Activated CD8-positive, alpha-beta T cell treated with anti-CD3 and anti-CD28 coated beads, Interleukin-2, amount 10 ng/mL, durations not matched to agents 7 days and 5 days (primary cell): ENCODE measurements at regions not wholly inside any gene's neighbourhood (a gene's known extent, or its start where the extent isn't known, plus 50 kb on each side); places are given as distances from the start of the nearest gene placed in this dataset.
"Not testable (repeated sequence)": the region's sequence is repeated elsewhere in the genome, so short reads cannot be mapped to it uniquely, and the experiment has no call there.

Experiments
- ATAC-seq: fragments of 150-1000 bp; cut with Tn5 transposase; one replicate; pipeline ENCODE4 v1.10.0; 2021; ENCODE audit warnings: moderate library complexity
- CTCF ChIA-PET: fragments of 350-600 bp; sonication (Branson Sonifier 250); formaldehyde crosslinking; loops from one replicate; lab custom pipeline; 2021; ENCODE audit warnings: antibody characterized with exemption; lab: Charles Lee
- POLR2A ChIA-PET: fragments of 350-600 bp; sonication (Branson Sonifier 250); formaldehyde crosslinking; loops from one replicate; lab custom pipeline; 2021; ENCODE audit warnings: antibody characterized with exemption; lab: Charles Lee
- DNase-seq: peaks from one replicate; pipeline ENCODE4 v3.0.0-alpha.2; 2020
- H3K27ac Mint-ChIP-seq: one replicate; pipeline ENCODE4 v1.8.0; 2021; ENCODE audit warnings: mild to moderate bottlenecking, mixed read lengths
- H3K27me3 Mint-ChIP-seq: one replicate; pipeline ENCODE4 v1.8.0; 2021; ENCODE audit warnings: low read depth, mixed read lengths
- H3K36me3 Mint-ChIP-seq: one replicate; pipeline ENCODE4 v1.8.0; 2021; ENCODE audit warnings: low read depth, mixed read lengths
- H3K4me1 Mint-ChIP-seq: one replicate; pipeline ENCODE4 v1.8.0; 2021; ENCODE audit warnings: low read depth, mixed read lengths
- H3K4me3 Mint-ChIP-seq: one replicate; pipeline ENCODE4 v1.8.0; 2021; ENCODE audit warnings: mild to moderate bottlenecking, mixed read lengths
- H3K9me3 Mint-ChIP-seq: one replicate; pipeline ENCODE4 v1.8.0; 2022; ENCODE audit warnings: mixed read lengths; ENCODE audit not compliant: insufficient read depth

DNA sequence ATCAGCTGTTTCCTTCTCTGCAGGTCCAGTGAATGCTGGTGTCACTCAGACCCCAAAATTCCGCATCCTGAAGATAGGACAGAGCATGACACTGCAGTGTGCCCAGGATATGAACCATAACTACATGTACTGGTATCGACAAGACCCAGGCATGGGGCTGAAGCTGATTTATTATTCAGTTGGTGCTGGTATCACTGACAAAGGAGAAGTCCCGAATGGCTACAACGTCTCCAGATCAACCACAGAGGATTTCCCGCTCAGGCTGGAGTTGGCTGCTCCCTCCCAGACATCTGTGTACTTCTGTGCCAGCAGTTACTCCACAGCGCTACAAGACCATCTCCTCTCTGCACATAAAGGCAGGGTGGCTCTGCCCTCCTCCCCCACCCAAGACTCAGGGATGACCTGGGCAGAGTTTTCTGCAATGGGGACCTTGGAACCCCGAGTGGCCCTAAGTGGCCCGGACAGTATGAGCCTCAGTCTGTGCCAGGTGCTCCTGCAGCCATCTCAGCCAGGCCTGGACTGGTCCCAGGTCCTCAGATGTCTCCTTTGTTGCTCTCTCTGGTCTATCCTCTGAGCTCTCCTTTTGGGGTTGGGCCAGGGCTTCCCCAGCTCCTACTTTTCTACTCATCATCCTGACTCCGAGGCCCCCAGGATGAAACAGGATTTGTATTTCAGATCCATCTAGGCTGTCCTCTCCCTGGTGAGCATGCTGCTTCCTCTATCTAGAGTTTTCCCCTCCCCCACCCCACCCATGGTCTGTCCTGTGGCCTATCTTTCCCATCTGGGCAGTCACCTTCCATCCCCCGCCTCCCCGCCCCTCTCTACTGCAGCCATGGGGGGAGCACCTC, 212.1 kb upstream of the PRSS58 start:
- no peak overlapping the region for H3K4me3 Mint-ChIP-seq

DNA sequence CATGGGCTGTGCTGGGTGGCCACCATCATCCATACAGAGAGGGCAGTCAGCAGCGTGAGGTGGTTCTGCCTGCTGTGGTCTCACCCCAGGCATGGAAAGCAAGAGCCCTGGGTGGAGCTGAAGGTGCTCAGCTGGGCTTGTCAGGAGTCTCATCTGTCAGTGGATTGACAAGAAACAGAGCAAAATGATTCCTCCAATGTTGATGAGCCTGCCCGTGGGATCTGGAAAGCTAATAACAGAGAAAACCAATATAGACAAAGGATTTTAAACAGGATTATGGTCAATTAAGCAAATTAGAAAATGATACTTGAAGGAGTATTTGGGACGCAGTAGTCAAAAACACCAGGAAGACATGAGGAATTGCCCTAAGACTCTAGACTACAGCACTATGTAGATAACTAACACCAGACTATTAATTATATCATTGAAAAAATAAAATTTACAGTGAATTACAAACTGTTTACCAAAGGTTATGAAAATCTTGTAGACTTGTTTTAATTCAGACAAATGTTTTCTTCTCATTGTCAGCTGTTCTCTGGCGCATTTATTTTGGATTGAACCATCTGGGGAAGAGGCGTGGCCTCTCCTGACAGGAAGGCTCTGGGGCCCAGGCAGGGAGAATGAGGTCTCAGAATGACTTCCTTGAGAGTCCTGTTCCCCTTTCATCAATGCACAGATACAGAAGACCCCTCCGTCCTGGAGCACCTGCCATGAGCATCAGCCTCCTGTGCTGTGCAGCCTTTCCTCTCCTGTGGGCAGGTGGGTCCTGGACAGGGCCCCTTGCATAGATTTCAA, 211.2 kb upstream of the PRSS58 start:
- H3K9me3 Mint-ChIP-seq: no peaks in the 10 kb centered on the region
- ChIA-PET POLR2A (no interaction called here), CTCF (interaction anchor here (2.1 to 18.7 kb wide), 2 partner anchors 10 to 13 kb away, joined by 14 to 440 read pairs; no protein-coding TSS in a partner anchor)
- peaks cover 36% of the 10 kb centered on the region for H3K4me1 Mint-ChIP-seq
- DNase-seq (no peak), ATAC-seq (no peak)
- no peak overlapping the region for H3K4me3 Mint-ChIP-seq
- H3K27ac Mint-ChIP-seq: no peak overlapping the region
- H3K36me3 Mint-ChIP-seq: no peaks in the 10 kb centered on the region
- peaks cover 6% of the 10 kb centered on the region for H3K27me3 Mint-ChIP-seq

More for the DNA sequence above, 212.1 kb upstream of the PRSS58 start:
- Mint-ChIP-seq H3K36me3 (no peaks in the 10 kb centered on the region), H3K27ac (no peak overlapping the region), H3K4me1 (peaks cover 35% of the 10 kb centered on the region), H3K9me3 (no peaks in the 10 kb centered on the region), H3K27me3 (peaks cover 6% of the 10 kb centered on the region)
- CTCF ChIA-PET: interaction anchor here (1.4 to 18.7 kb wide), 4 partner anchors 9 to 12 kb away, joined by 7 to 440 read pairs (median 10); no protein-coding TSS in a partner anchor
- DNase-seq: no peak
- POLR2A ChIA-PET: no interaction called here
- ATAC-seq: no peak

DNA sequence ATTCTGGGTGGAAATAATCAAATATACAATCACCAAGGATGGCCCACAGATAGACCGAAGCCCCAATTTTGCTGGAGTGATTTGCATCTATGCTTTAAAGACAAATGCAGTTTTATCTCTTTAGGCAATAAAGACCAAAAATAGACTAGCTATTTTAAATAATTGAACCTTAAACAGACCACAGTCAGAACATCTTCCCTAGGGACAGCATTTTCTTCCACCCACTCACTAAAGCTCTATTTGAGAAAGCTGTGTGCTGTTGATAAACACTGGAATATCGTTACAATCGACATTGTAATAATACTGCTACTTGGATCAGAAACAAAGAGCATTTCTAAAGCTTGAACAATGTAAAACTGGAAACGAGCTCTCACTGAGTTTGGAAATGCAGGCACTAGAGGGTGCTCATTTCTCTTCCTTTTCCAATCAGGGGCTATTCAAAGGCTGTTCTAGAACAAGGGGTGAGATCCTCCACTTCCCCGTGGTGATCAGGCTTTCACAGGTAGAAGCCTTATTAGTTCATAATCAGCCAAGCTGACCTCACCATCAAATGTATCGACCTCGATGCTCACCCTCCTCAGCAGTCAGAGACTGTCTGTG, 209.3 kb upstream of the PRSS58 start:
- ChIA-PET CTCF (interaction anchor here (0.8 to 18.7 kb wide), 5 partner anchors 13 to 414 kb away, joined by 3 to 440 read pairs (median 5); no protein-coding TSS in a partner anchor), POLR2A (interaction anchor here (0.7 kb wide), 1 partner anchor 17 kb away, joined by 3 read pairs; no protein-coding TSS in a partner anchor)
- H3K4me1 Mint-ChIP-seq: peaks cover 50% of the 10 kb centered on the region
- not testable (repeated sequence) for H3K9me3 Mint-ChIP-seq, H3K27ac Mint-ChIP-seq, H3K27me3 Mint-ChIP-seq, H3K36me3 Mint-ChIP-seq, ATAC-seq, DNase-seq, H3K4me3 Mint-ChIP-seq

DNA sequence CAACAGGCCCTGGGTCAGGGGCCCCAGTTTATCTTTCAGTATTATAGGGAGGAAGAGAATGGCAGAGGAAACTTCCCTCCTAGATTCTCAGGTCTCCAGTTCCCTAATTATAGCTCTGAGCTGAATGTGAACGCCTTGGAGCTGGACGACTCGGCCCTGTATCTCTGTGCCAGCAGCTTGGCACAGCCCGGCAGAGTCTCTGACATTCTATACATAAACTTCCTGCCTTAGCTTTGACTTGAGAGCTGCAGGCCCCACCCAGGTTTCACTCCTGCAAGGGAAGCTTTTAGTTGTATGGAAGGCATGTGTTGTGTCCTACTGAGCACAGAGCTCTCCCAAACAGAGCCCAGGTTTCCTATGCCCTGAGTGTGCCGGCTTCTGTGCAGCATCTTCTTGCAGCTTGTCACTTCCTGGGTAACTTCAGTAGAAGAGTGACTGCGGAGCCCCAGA, 205.6 kb upstream of the PRSS58 start:
- ATAC-seq: peak; percentile 74
- H3K27ac Mint-ChIP-seq: peak overlapping the region; percentile 92
- peak overlapping the region; percentile 71 for H3K4me3 Mint-ChIP-seq
- CTCF ChIA-PET: interaction anchor here (0.6 to 18.7 kb wide), 22 partner anchors 9 to 347 kb away, joined by 3 to 440 read pairs (median 4); no protein-coding TSS in a partner anchor
- DNase-seq: peak; percentile 42
- no peaks in the 10 kb centered on the region for H3K36me3 Mint-ChIP-seq
- POLR2A ChIA-PET: interaction anchor here (0.9 to 1.4 kb wide), 3 partner anchors 14 to 345 kb away, joined by 3 to 5 read pairs (median 3); no protein-coding TSS in a partner anchor
- H3K27me3 Mint-ChIP-seq: peaks cover 4% of the 10 kb centered on the region
- no peaks in the 10 kb centered on the region for H3K9me3 Mint-ChIP-seq
- peaks cover 46% of the 10 kb centered on the region for H3K4me1 Mint-ChIP-seq

DNA sequence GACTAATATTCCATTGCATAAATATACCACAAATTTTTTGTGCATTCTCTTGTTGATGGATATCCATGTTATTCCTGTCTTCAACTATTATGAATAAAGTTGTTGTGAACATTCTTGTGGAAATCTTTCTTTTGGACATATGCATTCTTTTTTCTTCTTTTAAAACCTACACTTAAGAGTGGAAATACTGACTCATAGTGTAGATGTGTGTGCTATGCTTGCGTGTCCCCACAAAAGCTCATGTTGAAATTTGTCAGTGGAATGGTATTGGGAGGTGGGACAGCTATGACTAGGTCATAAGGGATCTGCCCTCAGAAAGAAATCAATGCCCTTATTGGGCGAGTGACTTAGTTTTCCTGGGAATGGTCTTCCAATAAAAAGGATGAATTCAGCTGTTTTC, 203.6 kb upstream of the PRSS58 start:
- peaks cover 48% of the 10 kb centered on the region for H3K4me1 Mint-ChIP-seq
- DNase-seq: no peak
- ChIA-PET CTCF (interaction anchor here (0.9 to 18.7 kb wide), 12 partner anchors 9 to 76 kb away, joined by 3 to 440 read pairs (median 12); no protein-coding TSS in a partner anchor), POLR2A (interaction anchor here (0.9 to 2.5 kb wide), 2 partner anchors 16 to 337 kb away, joined by 3 to 10 read pairs; no protein-coding TSS in a partner anchor)
- no peaks in the 10 kb centered on the region for H3K9me3 Mint-ChIP-seq
- H3K27ac Mint-ChIP-seq: no peak overlapping the region
- H3K4me3 Mint-ChIP-seq: no peak overlapping the region
- no peaks in the 10 kb centered on the region for H3K36me3 Mint-ChIP-seq
- no peak for ATAC-seq
- peaks cover 4% of the 10 kb centered on the region for H3K27me3 Mint-ChIP-seq

DNA sequence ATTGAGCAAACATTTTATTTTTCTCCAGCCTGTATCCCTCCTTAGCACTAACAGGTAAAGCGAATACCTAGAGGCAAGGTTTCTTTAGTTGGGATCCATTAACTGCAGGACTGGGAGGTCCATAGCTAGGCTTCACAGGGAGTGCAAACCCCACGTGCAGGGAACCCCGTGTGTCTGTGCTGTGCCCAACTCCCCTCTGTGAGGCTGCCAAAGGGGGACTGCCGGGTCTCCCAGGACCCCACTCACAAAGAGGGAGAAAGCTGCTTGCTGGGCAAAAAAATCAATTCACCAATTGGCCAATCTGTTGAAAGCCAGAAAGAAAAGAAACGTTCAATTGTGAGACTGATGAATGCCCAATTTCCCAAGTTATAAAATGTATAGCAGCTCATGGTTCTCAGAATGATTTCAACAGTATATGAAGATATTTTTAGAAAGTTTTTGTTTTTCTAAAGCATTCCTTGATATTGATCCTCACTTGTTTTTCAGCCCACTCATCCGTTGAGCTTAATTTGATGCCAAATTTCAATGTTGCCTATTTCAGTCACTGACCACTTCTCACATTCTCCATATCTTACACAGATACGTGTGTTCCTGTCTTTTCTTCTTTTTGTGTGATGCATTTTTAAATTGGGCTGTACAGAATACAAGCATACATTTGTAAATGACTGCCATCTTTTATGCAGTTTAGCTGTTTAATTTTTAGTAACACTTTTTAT, 202.7 kb upstream of the PRSS58 start:
- no peak for DNase-seq
- Mint-ChIP-seq H3K4me1 (peaks cover 49% of the 10 kb centered on the region), H3K9me3 (no peaks in the 10 kb centered on the region), H3K36me3 (no peaks in the 10 kb centered on the region), H3K27ac (no peak overlapping the region), H3K4me3 (no peak overlapping the region), H3K27me3 (peaks cover 4% of the 10 kb centered on the region)
- no peak for ATAC-seq
- ChIA-PET POLR2A (interaction anchor here (0.9 to 2.5 kb wide), 3 partner anchors 17 to 337 kb away, joined by 3 to 10 read pairs (median 8); no protein-coding TSS in a partner anchor), CTCF (interaction anchor here (0.7 to 18.7 kb wide), 26 partner anchors 10 to 541 kb away, joined by 3 to 440 read pairs (median 8); no protein-coding TSS in a partner anchor)

DNA sequence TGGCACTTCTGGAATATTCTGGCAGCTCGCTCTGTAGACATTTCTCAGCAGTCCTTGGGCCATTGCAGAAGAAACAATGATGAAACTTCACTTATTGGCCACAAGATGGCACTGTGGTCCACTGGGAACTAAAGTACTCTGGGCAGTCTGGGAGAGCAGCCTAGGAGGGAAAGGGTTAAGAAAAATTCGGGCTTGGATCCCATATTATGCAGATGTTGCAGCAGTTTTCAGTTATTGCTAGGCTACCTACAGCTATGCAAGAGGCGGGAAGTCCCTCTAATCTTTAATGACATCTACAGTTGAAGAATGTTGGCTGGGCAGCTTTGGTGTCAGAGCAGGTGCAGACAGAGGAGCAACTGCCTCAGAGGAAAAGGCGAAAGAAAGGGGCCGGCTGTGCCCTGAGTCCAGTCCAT, 201.7 kb upstream of the PRSS58 start:
- no peaks in the 10 kb centered on the region for H3K36me3 Mint-ChIP-seq
- H3K9me3 Mint-ChIP-seq: no peaks in the 10 kb centered on the region
- POLR2A ChIA-PET: interaction anchor here (1.8 to 2.3 kb wide), 2 partner anchors 23 to 349 kb away, joined by 4 to 8 read pairs; no protein-coding TSS in a partner anchor
- DNase-seq (peak; percentile 52), ATAC-seq (peak; percentile 64)
- no peak overlapping the region for H3K27ac Mint-ChIP-seq
- no peak overlapping the region for H3K4me3 Mint-ChIP-seq
- CTCF ChIA-PET: interaction anchor here (0.7 to 18.7 kb wide), 40 partner anchors 9 to 542 kb away, joined by 3 to 440 read pairs (median 4); no protein-coding TSS in a partner anchor
- H3K4me1 Mint-ChIP-seq: peaks cover 54% of the 10 kb centered on the region
- H3K27me3 Mint-ChIP-seq: peaks cover 2% of the 10 kb centered on the region

DNA sequence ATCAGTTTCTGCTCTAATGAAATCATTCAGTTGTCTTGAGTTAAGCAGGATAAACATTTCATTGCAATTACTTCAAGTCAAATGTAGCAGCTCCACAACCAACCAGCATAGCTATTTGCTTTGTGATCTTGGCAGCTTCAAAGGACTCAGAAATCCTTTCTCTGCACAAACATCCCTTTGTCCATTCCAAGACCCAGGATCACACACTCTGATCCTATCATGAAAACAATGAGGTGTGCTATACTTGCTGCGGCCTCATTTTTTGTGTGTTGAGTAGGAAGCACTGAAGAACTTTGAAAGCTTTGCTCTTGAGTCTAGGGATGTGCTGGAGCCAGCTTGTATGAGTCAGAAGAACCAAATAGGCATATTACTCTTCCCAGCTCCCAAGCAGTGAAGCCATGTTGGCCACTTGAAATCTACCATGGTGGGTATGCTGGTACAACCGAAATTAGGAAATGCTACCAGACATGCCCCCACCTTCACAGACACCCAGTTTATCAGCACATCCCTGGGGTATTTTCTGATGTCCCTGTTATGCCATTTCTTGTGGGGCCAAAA, 199.4 kb upstream of the PRSS58 start:
- Mint-ChIP-seq H3K36me3 (no peaks in the 10 kb centered on the region), H3K27me3 (peaks cover 2% of the 10 kb centered on the region), H3K4me3 (no peak overlapping the region), H3K4me1 (peaks cover 37% of the 10 kb centered on the region), H3K9me3 (no peaks in the 10 kb centered on the region), H3K27ac (no peak overlapping the region)
- DNase-seq (no peak), ATAC-seq (no peak)
- ChIA-PET POLR2A (no interaction called here), CTCF (interaction anchor here (0.7 to 18.7 kb wide), 7 partner anchors 9 to 100 kb away, joined by 3 to 440 read pairs (median 4); no protein-coding TSS in a partner anchor)

DNA sequence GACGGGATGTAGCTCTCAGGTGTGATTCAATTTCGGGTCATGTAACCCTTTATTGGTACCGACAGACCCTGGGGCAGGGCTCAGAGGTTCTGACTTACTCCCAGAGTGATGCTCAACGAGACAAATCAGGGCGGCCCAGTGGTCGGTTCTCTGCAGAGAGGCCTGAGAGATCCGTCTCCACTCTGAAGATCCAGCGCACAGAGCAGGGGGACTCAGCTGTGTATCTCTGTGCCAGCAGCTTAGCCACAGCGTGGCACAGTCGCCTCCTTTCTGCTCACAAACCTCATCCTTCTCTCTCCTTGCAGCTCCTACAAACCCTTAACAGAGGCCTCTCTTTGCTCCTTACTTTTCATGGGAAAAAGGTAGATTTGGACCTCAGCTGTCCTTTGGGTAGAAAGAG, 197.5 kb upstream of the PRSS58 start:
- ChIA-PET POLR2A (no interaction called here), CTCF (interaction anchor here (1.3 to 18.7 kb wide), 4 partner anchors 12 to 31 kb away, joined by 3 to 440 read pairs (median 5); no protein-coding TSS in a partner anchor)
- Mint-ChIP-seq H3K27ac (peak overlapping the region; percentile 75), H3K27me3 (peaks cover 2% of the 10 kb centered on the region), H3K36me3 (no peaks in the 10 kb centered on the region), H3K4me3 (peak overlapping the region; percentile 51), H3K9me3 (no peaks in the 10 kb centered on the region), H3K4me1 (peaks cover 44% of the 10 kb centered on the region)
- peak; percentile 14 for ATAC-seq
- DNase-seq: no peak

DNA sequence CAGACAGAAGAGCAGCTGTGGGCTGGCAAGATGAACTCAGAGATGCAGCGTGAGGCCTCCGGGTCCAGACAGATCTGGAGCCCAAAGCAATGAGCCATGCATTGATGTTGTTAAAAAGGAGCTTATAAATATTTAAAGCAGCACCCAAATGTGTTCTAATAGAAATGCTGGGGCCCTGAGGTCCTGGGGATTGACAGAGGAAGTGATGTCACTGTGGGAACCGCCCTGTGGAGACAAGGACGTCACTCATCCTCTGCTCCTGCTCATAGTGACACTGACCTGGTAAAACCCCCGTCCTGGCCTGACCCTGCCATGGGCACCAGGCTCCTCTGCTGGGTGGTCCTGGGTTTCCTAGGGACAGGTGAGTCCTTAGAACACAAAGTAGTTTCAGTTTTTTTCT, 197.0 kb upstream of the PRSS58 start:
- H3K36me3 Mint-ChIP-seq: no peaks in the 10 kb centered on the region
- H3K27ac Mint-ChIP-seq: peak overlapping the region; percentile 75
- H3K4me3 Mint-ChIP-seq: peak overlapping the region; percentile 51
- CTCF ChIA-PET: interaction anchor here (1.3 to 18.7 kb wide), 7 partner anchors 10 to 151 kb away, joined by 3 to 440 read pairs (median 5); no protein-coding TSS in a partner anchor
- peaks cover 2% of the 10 kb centered on the region for H3K27me3 Mint-ChIP-seq
- no peaks in the 10 kb centered on the region for H3K9me3 Mint-ChIP-seq
- peaks cover 41% of the 10 kb centered on the region for H3K4me1 Mint-ChIP-seq
- POLR2A ChIA-PET: no interaction called here
- ATAC-seq (peak; percentile 69), DNase-seq (peak; percentile 48)
